Upper lobe of right lung (tissue), 1 donor: ENCODE measurements at regions not wholly inside any gene's neighbourhood (a gene's known extent, or its start where the extent isn't known, plus 50 kb on each side); places are given as distances from the start of the nearest gene placed in this dataset.

ENCODE experiments used
- ATAC-seq: fragments of 200-7000 bp; cut with Tn5 transposase; one replicate; pipeline ENCODE4 v1.9.1; 2020; ENCODE audit warnings: mild to moderate bottlenecking, moderate library complexity
- DNase-seq: peaks from one replicate; pipeline ENCODE4 v3.0.0-alpha.2; 2020
- H3K27ac ChIP-seq: fragments of 200-600 bp; one replicate; pipeline ENCODE4 v1.8.0; 2022
- H3K27me3 ChIP-seq: fragments of 200-600 bp; one replicate; pipeline ENCODE4 v1.8.0; 2022; ENCODE audit warnings: mild to moderate bottlenecking
- H3K36me3 ChIP-seq: fragments of 200-600 bp; one replicate; pipeline ENCODE4 v1.8.0; 2022
- H3K4me1 ChIP-seq: fragments of 200-600 bp; one replicate; pipeline ENCODE4 v1.8.0; 2022
- H3K4me3 ChIP-seq: fragments of 200-600 bp; one replicate; pipeline ENCODE4 v1.8.0; 2022; ENCODE audit warnings: mild to moderate bottlenecking
- H3K9me3 ChIP-seq: fragments of 200-600 bp; one replicate; pipeline ENCODE4 v1.8.0; 2022
- CTCF ChIP-seq: fragments of 200-600 bp; IDR thresholded peaks from one replicate; pipeline ENCODE4 v1.8.0; 2022; ENCODE audit warnings: antibody characterized with exemption
- intact Hi-C: fragments of 100-400 bp; cut with DNase I; formaldehyde crosslinking; loops from one replicate; pipeline ENCODE4 v1.11.0; 2022
- donor health status: DM: no; HTN: yes; CAD: no; lungs with severe emphysema.

GRCh38 chr13:22861958-22862466 lies 318.8 kb upstream of the SGCG start:
- Histone ChIP-seq H3K9me3 (no peaks in the 10 kb centered on the region), H3K27ac (no peak overlapping the region), H3K36me3 (no peaks in the 10 kb centered on the region), H3K27me3 (no peaks in the 10 kb centered on the region), H3K4me3 (no peak overlapping the region), H3K4me1 (no peaks in the 10 kb centered on the region)
- TF ChIP-seq CTCF = no peak
- no peak for ATAC-seq
- no peak for DNase-seq
- intact Hi-C loops = no loop called here

DNA sequence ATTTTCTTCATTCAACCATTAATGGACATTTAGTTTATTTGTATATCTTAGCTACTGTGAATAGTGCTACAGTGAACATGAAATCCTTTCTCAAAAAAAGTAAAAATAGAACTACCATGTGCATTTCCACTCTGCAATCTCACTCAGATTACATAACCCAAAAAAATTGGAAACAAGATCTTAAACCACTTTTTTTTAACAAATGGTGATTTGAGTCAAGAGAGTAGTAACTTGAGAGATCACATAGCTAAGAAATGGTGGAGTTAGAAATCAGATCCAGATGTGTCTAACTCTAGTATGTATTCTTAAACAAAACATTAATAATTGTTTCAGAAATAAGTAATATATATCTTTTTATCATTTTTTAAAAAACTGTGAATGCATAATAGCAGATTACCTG lies 318.3 kb upstream of the SGCG start:
- no peaks in the 10 kb centered on the region for H3K27me3 ChIP-seq
- intact Hi-C loops = no loop called here
- H3K27ac ChIP-seq = no peak overlapping the region
- H3K9me3 ChIP-seq = no peaks in the 10 kb centered on the region
- TF ChIP-seq CTCF = no peak
- no peak for ATAC-seq
- no peaks in the 10 kb centered on the region for H3K4me1 ChIP-seq
- no peak overlapping the region for H3K4me3 ChIP-seq
- no peaks in the 10 kb centered on the region for H3K36me3 ChIP-seq
- DNase-seq = no peak

GRCh38 chr13:22866221-22866620 lies 314.6 kb upstream of the SGCG start:
- ATAC-seq (no peak), DNase-seq (no peak)
- Histone ChIP-seq H3K27me3 (no peaks in the 10 kb centered on the region), H3K4me1 (no peaks in the 10 kb centered on the region), H3K36me3 (no peaks in the 10 kb centered on the region), H3K27ac (no peak overlapping the region), H3K4me3 (no peak overlapping the region), H3K9me3 (no peaks in the 10 kb centered on the region)
- no peak for TF ChIP-seq CTCF
- intact Hi-C loops = no loop called here

DNA sequence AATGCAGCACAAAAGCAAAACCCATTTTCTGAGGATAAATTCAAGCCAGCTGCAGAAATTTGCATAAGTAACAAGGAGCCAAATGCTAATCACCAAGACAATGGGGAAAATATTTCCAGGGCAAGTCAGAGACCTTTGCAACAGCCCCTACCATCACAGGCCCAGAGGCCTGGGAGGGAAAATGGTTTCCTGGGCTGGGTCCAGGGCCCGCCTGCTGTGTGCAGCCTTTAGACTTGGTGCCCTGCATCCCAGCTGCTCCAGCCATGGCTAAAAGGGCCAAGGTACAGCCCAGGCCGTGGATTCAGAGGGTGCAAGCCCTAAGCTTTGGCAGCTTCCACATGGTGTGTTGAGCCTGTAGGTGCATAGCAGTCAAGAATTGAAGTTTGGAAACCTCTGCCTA lies 309.5 kb upstream of the SGCG start:
- ATAC-seq = no peak
- H3K9me3 ChIP-seq = no peaks in the 10 kb centered on the region
- H3K27ac ChIP-seq = no peak overlapping the region
- H3K4me3 ChIP-seq = no peak overlapping the region
- TF ChIP-seq CTCF = no peak
- no peaks in the 10 kb centered on the region for H3K27me3 ChIP-seq
- DNase-seq = no peak
- intact Hi-C loops = no loop called here
- H3K36me3 ChIP-seq = no peaks in the 10 kb centered on the region
- H3K4me1 ChIP-seq = no peaks in the 10 kb centered on the region

DNA sequence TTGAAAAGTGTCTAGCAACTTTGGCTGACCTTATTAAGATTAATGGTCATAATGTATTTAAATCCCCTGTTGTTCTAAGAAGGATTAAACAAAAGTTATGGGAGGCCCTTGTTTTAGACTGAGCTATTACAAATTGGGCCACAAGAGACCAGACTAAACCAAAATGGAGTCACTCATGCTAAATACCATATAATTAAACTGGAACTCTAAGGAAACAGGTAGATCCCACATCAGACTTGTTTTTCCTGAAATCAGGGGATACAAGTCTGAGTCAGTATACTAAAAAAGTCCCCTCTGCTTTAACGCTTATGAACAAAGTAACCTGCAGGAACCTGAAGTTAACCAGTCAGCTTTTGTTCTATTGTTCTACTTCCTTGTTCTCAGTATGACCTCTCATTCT lies 305.9 kb upstream of the SGCG start:
- no peak overlapping the region for H3K4me3 ChIP-seq
- H3K36me3 ChIP-seq = no peaks in the 10 kb centered on the region
- ATAC-seq (no peak), DNase-seq (no peak)
- no peaks in the 10 kb centered on the region for H3K4me1 ChIP-seq
- no peaks in the 10 kb centered on the region for H3K27me3 ChIP-seq
- TF ChIP-seq CTCF = no peak
- H3K9me3 ChIP-seq = no peaks in the 10 kb centered on the region
- intact Hi-C loops = no loop called here
- no peak overlapping the region for H3K27ac ChIP-seq

DNA sequence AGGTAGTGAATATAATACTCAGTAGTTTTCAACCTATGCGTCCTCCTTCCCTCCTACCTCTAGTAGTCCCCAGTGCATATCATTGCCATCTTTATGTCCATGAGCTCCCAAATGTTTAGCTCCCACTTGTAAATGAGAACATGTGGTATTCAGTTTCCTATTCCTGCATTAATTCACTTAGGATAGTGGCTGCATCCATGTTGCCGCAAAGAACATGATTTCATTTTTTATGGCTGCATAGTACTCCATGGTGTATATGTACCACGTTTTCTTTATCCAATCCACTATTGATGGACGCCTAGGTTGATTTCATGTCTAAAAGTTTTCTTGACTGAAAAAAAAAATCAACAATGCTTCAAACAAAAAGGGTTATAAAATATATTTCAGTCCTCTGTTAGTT lies 303.4 kb upstream of the SGCG start:
- no peak for TF ChIP-seq CTCF
- ATAC-seq (no peak), DNase-seq (no peak)
- intact Hi-C loops = no loop called here
- H3K4me3 ChIP-seq = no peak overlapping the region
- no peak overlapping the region for H3K27ac ChIP-seq
- H3K36me3 ChIP-seq = no peaks in the 10 kb centered on the region
- no peaks in the 10 kb centered on the region for H3K9me3 ChIP-seq
- H3K4me1 ChIP-seq = no peaks in the 10 kb centered on the region
- no peaks in the 10 kb centered on the region for H3K27me3 ChIP-seq
